H1 (cell line): ENCODE measurements at regions not wholly inside any gene's neighbourhood (a gene's known extent, or its start where the extent isn't known, plus 50 kb on each side); places are given as distances from the start of the nearest gene placed in this dataset.

Experiments used
- CHD2 ChIP-seq: IDR thresholded peaks from 2 replicates; pipeline ENCODE4 v1.6.1; 2012; ENCODE audit warnings: low read length, improper control_type of control experiment
- CHD7 ChIP-seq: fragments of 300-600 bp; sonication (generic); IDR thresholded peaks from 2 replicates; pipeline ENCODE4 v1.7.1; 2012; ENCODE audit warnings: low read length, moderate library complexity, mild to moderate bottlenecking, inconsistent platforms; ENCODE audit not compliant: insufficient replicate concordance
- CTCF ChIP-seq, 3 experiments: IDR thresholded peaks; 1 replicate in 2 of 3; 2 replicates in 1 of 3; pipeline versions ENCODE4 v1.5.1 to v1.6.1; 2011; ENCODE audit warnings: low read length in 3 of 3, mild to moderate bottlenecking in 3 of 3, inconsistent platforms in 2 of 3, low read depth in 1 of 3, moderate library complexity in 1 of 3; ENCODE audit not compliant: insufficient read depth in 1 of 3; ENCODE audit errors: control extremely low read depth in 1 of 3
- POLR2A ChIP-seq, 2 experiments: IDR thresholded peaks; 1 replicate in 1 of 2; 2 replicates in 1 of 2; pipeline ENCODE4 v1.6.1; 2011; ENCODE audit warnings: low read depth in 2 of 2, low read length in 2 of 2, mild to moderate bottlenecking in 2 of 2; ENCODE audit errors: control extremely low read depth in 1 of 2
- POLR2AphosphoS5 ChIP-seq: IDR thresholded peaks from 2 replicates; pipeline ENCODE4 v1.6.1; 2011; ENCODE audit warnings: low read depth, low read length
- RNF2 ChIP-seq: fragments of 200-900, 300-1000 bp; sonication (generic); IDR thresholded peaks from 2 replicates; pipeline ENCODE4 v1.7.1; 2016; ENCODE audit warnings: borderline replicate concordance, low read depth, mild to moderate bottlenecking, antibody characterized with exemption, low read length; ENCODE audit not compliant: poor library complexity, severe bottlenecking; ENCODE audit errors: missing control alignments
- SP1 ChIP-seq: IDR thresholded peaks from 2 replicates; pipeline ENCODE4 v1.6.1; 2011; ENCODE audit warnings: low read depth, low read length
- SRF ChIP-seq: IDR thresholded peaks from 2 replicates; pipeline ENCODE4 v1.6.1; 2011; ENCODE audit warnings: mild to moderate bottlenecking, low read depth, low read length, moderate library complexity

GRCh38 chrX:130995439-130995838, 62.7 kb upstream of the ARHGAP36 start:
- TF ChIP-seq CTCF (IDR thresholded peaks at IDR 0.05; ENCODE audit: control extremely low read depth in 1 of 3, insufficient read depth in 1 of 3, low read depth in 1 of 3, low read length in 3 of 3) (no peak), SRF (no peak), RNF2 (no peak), CHD7 (no peak), POLR2AphosphoS5 (no peak), POLR2A (IDR thresholded peaks at IDR 0.05; ENCODE audit: control extremely low read depth in 1 of 2, low read depth in 2 of 2, low read length in 2 of 2) (no peak), SP1 (no peak), CHD2 (no peak)
